BJ (cell line): ENCODE measurements at regions not wholly inside any gene's neighbourhood (a gene's known extent, or its start where the extent isn't known, plus 50 kb on each side); places are given as distances from the start of the nearest gene placed in this dataset.

Experiments
- CTCF ChIA-PET: fragments of 350-600 bp; formaldehyde crosslinking; extraction: SDS; loops from one replicate; lab custom pipeline; 2021; ENCODE audit warnings: antibody characterized with exemption, inconsistent platforms; lab: Yijun Ruan, JAX
- POLR2A ChIA-PET: fragments of 300-600 bp; sonication (Branson Sonifier 250); formaldehyde crosslinking; extraction: SDS; loops from one replicate; lab custom pipeline; 2021; ENCODE audit warnings: antibody characterized with exemption; lab: Charles Lee
- DNase-seq: peaks from one replicate; pipeline ENCODE4 v3.0.0-alpha.2; 2011; ENCODE audit warnings: low read depth
- H3K27me3 ChIP-seq: 2 replicates; pipeline ENCODE4 v1.6.0; 2011; ENCODE audit warnings: low read length; ENCODE audit not compliant: control insufficient read depth, insufficient read depth
- H3K36me3 ChIP-seq: 2 replicates; pipeline ENCODE4 v1.5.1; 2011; ENCODE audit warnings: low read length; ENCODE audit not compliant: control insufficient read depth, insufficient read depth
- H3K4me3 ChIP-seq: 2 replicates; pipeline ENCODE4 v1.5.1; 2011; ENCODE audit warnings: low read depth, mild to moderate bottlenecking, control low read depth, low read length
- TF ChIP-seq, protein P1 (sequence below): IDR thresholded peaks from 2 replicates; pipeline ENCODE4 v1.5.1; 2011; ENCODE audit warnings: low read depth, mild to moderate bottlenecking, control low read depth, inconsistent platforms, low read length, moderate library complexity; ENCODE audit not compliant: insufficient read depth

DNA sequence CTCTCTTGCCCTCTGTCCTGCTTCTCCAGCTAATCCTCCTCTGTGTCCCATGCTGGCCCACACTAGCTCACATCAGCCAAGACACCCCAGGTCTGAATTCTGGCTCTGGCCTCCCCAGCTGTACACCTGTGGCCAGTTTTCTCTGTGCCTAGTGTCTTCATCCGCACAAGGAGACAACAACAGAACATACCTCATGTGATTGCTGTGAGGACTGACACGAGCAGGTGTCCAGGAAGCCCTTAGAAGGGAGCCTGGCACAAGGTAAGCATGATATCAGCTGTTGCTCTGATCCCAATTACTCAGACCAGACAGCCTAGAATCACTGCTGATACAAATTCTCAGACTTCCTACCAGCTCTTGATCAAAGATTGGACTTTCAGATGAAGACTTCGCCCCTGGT, 71.2 kb upstream of the GJB5 start:
- ChIA-PET CTCF (interaction anchor here (1.1 to 1.3 kb wide), 2 partner anchors 59 to 1029 kb away, joined by 3 read pairs; no protein-coding TSS in a partner anchor), POLR2A (no interaction called here)
- no peak overlapping the region for H3K4me3 ChIP-seq
- no peaks in the 10 kb centered on the region for H3K27me3 ChIP-seq
- no peaks in the 10 kb centered on the region for H3K36me3 ChIP-seq
- TF ChIP-seq, protein P1, sequence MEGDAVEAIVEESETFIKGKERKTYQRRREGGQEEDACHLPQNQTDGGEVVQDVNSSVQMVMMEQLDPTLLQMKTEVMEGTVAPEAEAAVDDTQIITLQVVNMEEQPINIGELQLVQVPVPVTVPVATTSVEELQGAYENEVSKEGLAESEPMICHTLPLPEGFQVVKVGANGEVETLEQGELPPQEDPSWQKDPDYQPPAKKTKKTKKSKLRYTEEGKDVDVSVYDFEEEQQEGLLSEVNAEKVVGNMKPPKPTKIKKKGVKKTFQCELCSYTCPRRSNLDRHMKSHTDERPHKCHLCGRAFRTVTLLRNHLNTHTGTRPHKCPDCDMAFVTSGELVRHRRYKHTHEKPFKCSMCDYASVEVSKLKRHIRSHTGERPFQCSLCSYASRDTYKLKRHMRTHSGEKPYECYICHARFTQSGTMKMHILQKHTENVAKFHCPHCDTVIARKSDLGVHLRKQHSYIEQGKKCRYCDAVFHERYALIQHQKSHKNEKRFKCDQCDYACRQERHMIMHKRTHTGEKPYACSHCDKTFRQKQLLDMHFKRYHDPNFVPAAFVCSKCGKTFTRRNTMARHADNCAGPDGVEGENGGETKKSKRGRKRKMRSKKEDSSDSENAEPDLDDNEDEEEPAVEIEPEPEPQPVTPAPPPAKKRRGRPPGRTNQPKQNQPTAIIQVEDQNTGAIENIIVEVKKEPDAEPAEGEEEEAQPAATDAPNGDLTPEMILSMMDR: no peak
- no peak for DNase-seq

DNA sequence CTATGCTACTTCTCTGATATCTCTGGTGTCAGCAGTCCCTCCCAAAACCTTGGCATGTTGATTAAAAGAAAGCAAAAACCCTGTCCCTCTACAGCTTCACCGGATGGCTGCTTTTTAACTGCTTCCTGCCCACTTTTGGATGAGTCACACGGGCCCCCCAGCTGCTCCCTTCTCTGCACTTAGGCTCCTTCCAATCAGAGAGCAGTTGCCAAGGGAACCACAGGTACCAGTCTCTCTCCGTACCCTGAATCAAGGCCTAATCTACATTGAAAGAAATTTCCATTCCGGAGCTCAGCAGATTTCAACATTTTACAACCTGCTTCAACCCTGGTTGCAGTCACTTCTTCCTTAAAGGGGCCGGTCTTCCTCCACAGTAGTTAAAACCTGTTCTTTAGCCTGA, 70.6 kb upstream of the GJB5 start:
- H3K36me3 ChIP-seq: no peaks in the 10 kb centered on the region
- no peaks in the 10 kb centered on the region for H3K27me3 ChIP-seq
- H3K4me3 ChIP-seq: no peak overlapping the region
- ChIA-PET POLR2A (no interaction called here), CTCF (interaction anchor here (1.1 to 1.3 kb wide), 2 partner anchors 58 to 1030 kb away, joined by 3 read pairs; no protein-coding TSS in a partner anchor)
- DNase-seq: no peak
- TF ChIP-seq, protein P1: no peak

DNA sequence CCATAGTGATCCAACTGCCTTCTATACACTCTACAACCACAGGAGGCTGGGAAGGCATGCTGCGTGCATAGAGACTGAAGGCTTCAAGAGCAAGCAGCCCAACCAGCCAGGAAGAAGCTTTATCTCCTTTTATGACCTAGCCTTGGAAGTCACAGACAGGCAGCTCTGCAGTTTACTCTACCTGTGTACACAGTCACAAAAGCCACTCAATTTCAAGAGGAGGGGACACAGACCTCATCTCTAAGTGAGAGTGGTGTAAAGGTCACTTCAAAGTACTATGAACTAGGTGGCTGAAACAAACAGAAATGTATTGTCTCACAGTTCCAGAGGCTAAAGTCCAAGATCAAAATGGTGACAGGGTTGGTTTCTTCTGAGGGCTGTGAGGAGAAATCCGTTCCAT, 69.6 kb upstream of the GJB5 start:
- H3K36me3 ChIP-seq: no peaks in the 10 kb centered on the region
- no peak for DNase-seq
- POLR2A ChIA-PET: no interaction called here
- CTCF ChIA-PET: no interaction called here
- TF ChIP-seq, protein P1: no peak
- H3K4me3 ChIP-seq: no peak overlapping the region
- H3K27me3 ChIP-seq: no peaks in the 10 kb centered on the region

DNA sequence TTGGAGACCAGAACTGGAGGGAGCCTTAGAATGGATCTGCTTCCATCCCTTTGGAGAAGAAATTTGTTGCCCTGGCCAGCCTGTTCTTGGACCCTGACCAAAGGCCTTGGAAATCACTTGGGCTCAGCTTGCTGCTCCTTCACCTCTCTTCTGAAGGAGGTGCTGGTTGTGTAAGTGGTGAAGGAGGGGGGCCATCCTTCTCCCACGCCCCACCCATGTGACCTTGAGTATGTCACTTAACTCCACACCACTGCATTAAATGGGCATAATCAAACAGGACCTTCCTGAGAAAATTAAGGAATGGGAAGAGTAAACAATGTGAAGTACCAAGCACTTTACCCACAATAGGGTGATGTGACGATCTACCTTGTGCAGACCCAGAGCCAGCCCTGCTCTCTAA, 68.3 kb upstream of the GJB5 start:
- CTCF ChIA-PET: no interaction called here
- DNase-seq: no peak
- TF ChIP-seq, protein P1: no peak
- H3K27me3 ChIP-seq: no peaks in the 10 kb centered on the region
- POLR2A ChIA-PET: no interaction called here
- H3K4me3 ChIP-seq: no peak overlapping the region
- H3K36me3 ChIP-seq: no peaks in the 10 kb centered on the region

DNA sequence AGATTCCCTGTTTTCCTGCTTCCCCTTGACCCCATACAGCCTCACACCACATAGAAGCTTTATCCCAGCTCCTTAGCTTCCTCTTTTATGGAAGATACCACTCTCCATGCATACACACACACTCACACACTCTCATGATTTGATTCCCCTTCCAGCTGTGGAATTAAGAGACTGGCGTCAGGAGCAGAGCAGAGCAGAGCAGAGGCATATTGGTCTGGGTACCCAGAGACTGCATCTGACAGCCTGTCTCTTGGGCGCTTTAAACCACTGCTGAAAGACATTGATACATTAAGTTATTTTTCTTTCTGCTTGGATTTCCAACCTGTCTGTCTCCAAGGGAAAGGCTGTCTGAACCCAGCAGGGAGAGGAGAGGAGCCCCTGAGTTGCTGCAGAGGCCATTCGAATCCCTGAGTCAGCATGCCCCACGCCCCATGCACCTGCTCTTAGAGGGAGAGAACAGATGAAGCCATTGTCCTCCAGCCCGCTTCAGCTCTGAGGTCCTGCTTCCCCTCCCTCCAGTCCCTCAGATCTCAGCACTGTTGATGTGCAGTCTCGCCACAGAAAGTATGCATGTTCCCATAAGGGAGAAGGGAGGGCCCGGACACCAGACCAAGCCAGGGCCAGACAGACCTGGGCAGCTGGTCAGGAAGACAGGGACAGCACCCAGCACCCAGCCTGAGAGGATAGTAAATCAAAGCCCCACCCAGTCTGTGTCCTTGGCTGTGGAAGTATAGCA, 66.7 kb upstream of the GJB5 start:
- Histone ChIP-seq H3K4me3 (no peak overlapping the region), H3K36me3 (no peaks in the 10 kb centered on the region), H3K27me3 (no peaks in the 10 kb centered on the region)
- TF ChIP-seq, protein P1: no peak
- POLR2A ChIA-PET: no interaction called here
- CTCF ChIA-PET: no interaction called here
- no peak for DNase-seq
